ENCODE measurements at regions not wholly inside any gene's neighbourhood (a gene's known extent, or its start where the extent isn't known, plus 50 kb on each side); places are given as distances from the start of the nearest gene placed in this dataset.

DNA sequence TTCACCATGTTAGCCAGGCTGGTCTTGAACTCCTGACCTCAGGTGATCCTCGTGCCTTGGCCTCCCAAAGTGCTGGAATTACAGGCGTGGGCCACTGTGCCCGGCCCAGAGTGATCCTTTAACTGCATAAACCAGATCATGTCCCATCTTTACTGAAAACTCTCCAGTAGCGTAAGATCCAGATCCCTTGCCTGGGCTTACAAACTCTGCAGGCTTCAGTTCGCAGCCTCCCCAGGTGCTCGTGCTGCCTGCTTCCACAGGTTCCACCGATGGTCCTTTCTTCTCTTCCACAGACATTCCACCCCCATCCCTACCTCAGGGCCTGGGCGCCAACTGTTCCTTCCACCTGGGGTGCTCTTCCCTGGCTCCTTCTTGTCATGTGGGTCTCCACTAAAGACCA lies 88.8 kb upstream of the SHANK2 start:
- TF ChIP-seq ZNF274 (IDR thresholded peaks at IDR 0.05; ENCODE audit: low read depth, low read length) (no peak), YY1 (IDR thresholded peaks at IDR 0.05; ENCODE audit: insufficient read depth, insufficient read length) (no peak), SUZ12 (IDR thresholded peaks at IDR 0.05; ENCODE audit: extremely low read depth, insufficient read depth, insufficient read length) (no peak)

Measured in NT2/D1 (cell line).